LHCN-M2 (cell line): ENCODE measurements at regions not wholly inside any gene's neighbourhood (a gene's known extent, or its start where the extent isn't known, plus 50 kb on each side); places are given as distances from the start of the nearest gene placed in this dataset.
A peak's percentile ranks its signal among the peaks of the same experiment; 100 is the strongest.

ENCODE experiments used
- DNase-seq: peaks from one replicate; pipeline ENCODE4 v3.0.0-alpha.2; 2012; ENCODE audit warnings: low read depth

- DNase-seq: peak; percentile 13
These were observed 64.6 kb upstream of the ELN start for GRCh38 chr7:73963252-73963822.

GRCh38 chr7:73964786-73965185, 63.2 kb upstream of the ELN start:
- DNase-seq: no peak

DNA sequence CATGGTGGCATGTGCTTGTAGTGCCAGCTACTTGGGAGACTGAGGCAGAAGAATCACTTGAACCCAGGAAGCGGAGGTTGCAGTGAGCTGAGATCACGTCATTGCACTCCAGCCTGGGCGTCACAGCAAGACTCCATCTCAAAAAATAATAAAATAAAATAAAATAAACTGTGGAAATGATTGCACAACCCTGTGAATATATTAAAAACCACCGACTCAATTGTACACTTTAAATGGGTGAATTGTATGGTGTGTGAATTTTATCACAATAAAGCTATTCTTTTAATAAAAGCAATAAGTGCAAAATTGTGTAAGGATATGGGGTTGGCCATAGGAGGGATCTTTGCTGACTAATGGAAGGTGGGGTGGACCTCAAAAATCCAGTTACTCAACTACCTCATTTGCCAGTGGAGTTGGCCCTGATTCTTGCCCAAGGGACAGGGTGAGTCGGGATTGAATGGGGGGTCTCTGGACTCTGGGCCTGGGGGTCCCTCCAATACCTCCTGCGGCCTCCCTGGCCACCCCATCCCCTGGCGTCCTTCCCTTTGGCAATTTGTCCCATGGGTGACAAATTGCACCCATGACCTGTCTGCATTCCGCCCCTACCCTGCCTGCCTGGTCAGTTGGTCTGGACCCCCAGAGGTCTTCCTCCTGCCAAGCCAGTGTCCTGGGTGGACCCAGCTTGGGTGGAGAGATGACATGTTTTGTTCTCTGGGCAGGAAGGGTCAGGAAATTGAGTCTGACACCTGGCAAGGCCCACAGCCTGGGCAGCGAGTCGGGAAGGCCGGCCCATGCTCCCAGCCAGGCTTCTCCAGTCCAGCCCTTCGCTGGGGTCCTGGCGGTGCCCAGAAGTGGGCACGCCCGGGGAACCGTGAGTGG, 61.7 kb upstream of the ELN start:
- DNase-seq: no peak

- no peak for DNase-seq
These were observed 60.8 kb upstream of the ELN start for GRCh38 chr7:73966941-73967831.

- DNase-seq: no peak
These were observed 60.1 kb upstream of the ELN start for GRCh38 chr7:73967832-73968290.

- DNase-seq: no peak
These were observed 59.5 kb upstream of the ELN start for GRCh38 chr7:73968487-73968886.

- DNase-seq: no peak
These were observed 58.0 kb upstream of the ELN start for GRCh38 chr7:73969991-73970390.

- DNase-seq: no peak
These were observed 57.2 kb upstream of the ELN start for GRCh38 chr7:73970801-73971229.

DNA sequence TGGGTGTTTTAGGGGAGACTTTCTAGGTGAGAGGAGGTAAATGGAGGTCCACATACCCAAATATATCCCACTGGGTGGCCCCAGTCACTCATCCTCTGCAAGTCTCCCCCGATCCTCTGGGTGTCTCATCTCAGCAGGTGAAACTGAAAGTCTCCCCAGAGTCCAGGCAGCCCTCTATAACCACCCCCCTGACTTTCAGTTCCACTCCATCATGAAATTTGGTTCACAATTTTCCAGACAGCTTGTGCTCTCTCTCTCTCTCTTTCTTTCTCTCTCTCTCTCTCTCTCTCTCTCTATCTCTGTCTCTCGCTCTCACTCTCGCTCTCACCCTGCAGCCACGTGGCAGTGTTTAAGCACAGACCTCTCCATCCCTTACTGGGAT, 56.7 kb upstream of the ELN start:
- DNase-seq: no peak

DNA sequence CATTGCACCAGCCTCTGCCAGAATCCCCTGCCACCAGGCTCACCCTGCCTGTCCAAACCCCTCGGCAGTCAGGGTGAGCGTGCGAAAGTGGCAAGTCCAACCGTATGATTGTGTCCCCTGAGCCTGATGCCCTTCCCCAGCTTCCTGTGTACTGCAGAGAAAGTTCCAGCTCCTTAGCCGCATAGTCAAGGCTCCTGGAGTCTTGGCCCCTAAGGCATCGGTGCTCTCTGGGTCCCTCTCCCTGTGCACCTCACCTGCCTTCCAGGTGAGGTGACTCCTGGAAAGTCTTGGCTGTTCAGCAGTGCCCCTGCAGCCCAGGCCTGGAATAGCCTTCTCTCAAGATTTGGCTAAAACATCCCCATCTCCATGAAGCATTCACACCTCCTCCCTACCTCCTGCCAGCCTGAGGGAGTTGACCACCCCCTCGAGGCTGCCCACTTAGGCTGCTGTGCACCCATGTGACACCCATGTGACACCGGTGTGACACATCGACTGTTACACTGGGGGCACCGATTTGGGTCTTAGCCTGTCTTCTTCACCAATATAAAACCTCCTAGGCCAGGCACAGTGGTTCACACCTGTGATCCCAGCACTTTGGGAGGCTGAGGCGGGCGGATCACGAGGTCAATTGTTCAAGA, 56.1 kb upstream of the ELN start:
- DNase-seq: no peak

DNA sequence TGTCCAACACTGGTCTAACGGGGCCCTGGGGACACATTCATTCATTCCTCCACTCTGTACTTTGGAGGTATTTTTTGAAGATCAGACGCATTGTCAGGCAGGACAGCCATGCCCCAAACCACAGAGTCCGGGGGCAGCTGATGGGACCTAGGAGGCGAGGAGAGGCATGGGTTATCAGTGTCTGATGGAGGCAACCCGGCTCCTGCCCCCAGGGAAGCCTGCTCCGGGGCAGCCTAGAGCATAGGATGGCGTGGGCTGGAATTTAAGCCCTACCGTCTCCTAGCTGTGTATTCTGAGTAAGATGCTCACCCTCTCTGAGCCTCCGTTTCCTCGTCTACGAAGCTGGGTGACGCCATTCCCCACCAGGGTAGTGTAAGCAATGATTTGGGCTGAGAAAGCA, 55.4 kb upstream of the ELN start:
- DNase-seq: no peak

GRCh38 chr7:73973091-73973490, 54.9 kb upstream of the ELN start:
- no peak for DNase-seq

- DNase-seq: no peak
These were observed 53.6 kb upstream of the ELN start for GRCh38 chr7:73974101-73974947.

DNA sequence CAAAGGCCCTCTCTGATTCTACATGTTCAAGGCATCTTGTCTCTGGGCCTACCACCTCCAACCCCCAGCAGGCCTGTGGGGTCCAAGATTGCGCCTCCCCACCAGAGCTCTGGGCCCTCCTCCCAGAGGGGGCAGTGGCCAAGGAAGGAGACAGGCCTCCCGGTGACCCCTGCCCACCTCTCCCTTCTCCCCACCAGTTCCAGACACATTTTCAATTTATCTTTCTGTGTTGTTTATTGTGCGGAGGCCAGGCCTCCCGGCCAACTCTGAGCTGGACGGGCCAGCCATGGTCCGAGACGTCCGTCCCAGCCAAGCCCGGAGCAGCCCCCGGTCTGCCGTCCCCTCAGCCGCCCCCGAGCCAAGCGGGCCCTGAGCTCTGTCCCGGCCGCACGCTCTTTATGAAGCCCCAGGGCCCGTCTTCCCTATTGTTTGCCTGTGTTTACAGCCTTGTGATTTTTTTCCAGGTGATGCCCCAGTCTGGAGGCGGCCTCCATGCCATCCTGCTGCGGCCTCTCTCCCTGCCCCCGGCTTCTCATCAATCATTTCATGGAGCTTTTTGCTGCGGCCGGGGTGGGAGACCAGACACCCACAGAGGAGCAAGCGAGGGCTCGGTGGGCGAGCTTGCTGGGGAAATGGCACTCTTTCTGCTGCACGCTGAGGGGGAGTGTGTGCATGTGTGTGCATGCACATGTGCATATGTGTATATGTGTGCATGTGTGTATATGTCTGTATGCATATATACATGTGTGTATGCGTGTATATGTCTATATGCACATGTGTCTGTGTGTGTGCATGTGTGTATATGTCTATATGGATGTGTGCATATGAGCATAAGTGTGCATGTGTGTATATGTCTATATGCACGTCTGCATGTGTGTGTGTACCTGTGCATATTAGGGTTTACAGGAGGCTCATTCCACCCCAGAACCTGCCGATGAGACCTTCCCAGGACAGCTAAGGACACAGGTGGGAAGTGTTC, 52.7 kb upstream of the ELN start:
- DNase-seq: no peak

- DNase-seq: no peak
These were observed 51.0 kb upstream of the ELN start for GRCh38 chr7:73976761-73977618.

DNA sequence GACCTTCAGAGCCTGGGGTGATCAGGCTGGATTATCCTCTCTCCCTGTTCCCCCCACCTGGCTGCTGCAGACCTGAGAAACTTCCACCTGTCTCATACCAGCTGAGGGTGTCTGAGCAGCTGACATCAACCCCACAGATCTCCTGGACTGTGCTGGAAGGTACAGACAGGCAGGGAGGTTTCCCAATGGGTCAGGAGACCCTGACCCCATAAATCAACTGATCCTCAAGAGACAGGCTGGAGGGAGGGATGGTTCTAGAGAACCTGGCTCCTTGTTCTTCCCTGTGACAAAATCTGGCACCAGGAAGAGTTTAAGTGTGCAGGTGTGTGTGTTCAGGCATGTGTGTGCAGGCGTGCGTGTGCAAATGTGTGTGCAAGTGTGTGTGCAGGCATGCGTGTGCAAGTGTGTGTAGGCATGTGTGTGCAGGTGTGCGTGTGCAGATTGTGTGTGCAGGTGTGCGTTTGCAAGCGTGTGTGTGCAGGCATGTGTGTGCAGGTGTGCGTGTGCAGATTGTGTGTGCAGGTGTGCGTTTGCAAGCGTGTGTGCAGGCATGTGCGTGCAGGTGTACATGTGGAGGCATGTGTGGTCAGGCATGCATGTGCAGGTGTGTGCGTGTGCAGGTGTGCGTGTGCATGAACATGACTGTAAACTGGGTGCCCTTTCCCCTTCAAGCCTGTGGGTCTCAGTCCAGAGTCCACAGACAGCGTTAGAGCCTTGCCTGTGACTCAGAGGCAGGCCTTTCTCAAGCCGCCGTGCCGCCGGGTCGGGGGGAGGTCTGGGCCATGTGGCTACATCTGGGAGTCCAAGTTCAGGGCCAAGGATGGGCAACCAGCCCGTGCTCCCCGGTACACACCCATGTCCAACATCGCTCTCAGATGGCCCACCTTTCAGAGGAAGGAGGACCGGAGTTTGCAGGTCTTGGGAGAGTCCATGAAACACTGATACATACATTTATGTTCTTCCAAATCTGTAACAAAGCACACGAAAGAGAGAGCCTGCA, 50.1 kb upstream of the ELN start:
- no peak for DNase-seq
